Esophagus muscularis mucosa (tissue), 4 donors: ENCODE measurements at regions not wholly inside any gene's neighbourhood (a gene's known extent, or its start where the extent isn't known, plus 50 kb on each side); places are given as distances from the start of the nearest gene placed in this dataset.
"Not testable (repeated sequence)": the region's sequence is repeated elsewhere in the genome, so short reads cannot be mapped to it uniquely, and the experiment has no call there.

Source experiments
- DNase-seq: peaks from one replicate; pipeline ENCODE4 v3.0.0-alpha.2; 2017; ENCODE audit errors: extremely low spot score
- H3K27ac ChIP-seq, 4 donors: fragments of 200-600 bp; sonication (generic); replicated peaks in 1 of 4; 1 replicate in 3 of 4; 2 replicates in 1 of 4; pipeline ENCODE4 v1.5.1; 2016 to 2019; ENCODE audit warnings: mild to moderate bottlenecking in 1 of 4
- H3K27me3 ChIP-seq, 4 donors: fragments of 200-600 bp; sonication (generic); one replicate each; pipeline versions ENCODE4 v1.5.1 to v1.6.0; 2016 to 2019
- H3K36me3 ChIP-seq, 4 donors: fragments of 200-600 bp; sonication (generic); one replicate each; pipeline ENCODE4 v1.5.1; 2016 to 2019
- H3K4me1 ChIP-seq, 4 donors: fragments of 200-600 bp; sonication (generic); one replicate each; pipeline ENCODE4 v1.5.1; 2016 to 2019
- H3K4me3 ChIP-seq, 4 donors: fragments of 200-600 bp; sonication (generic); 1 replicate in 2 of 4; 2 replicates in 2 of 4; pipeline ENCODE4 v1.5.1; 2016 to 2019; ENCODE audit warnings: mild to moderate bottlenecking in 4 of 4, moderate library complexity in 1 of 4
- H3K9me3 ChIP-seq, 4 donors: fragments of 200-600 bp; sonication (generic); 1 replicate in 3 of 4; 2 replicates in 1 of 4; pipeline ENCODE4 v1.5.1; 2016 to 2019
- CTCF ChIP-seq, 3 experiments: fragments of 200-600 bp in 2 of 3; fragments of 450-650 bp in 1 of 3; sonication (generic) in 2 of 3; IDR thresholded peaks; one replicate each; pipeline ENCODE4 v1.5.1; 2017 to 2019; ENCODE audit warnings: antibody characterized with exemption in 3 of 3, mild to moderate bottlenecking in 2 of 3, moderate library complexity in 1 of 3
- EP300 ChIP-seq: sonication (generic); formaldehyde crosslinking; IDR thresholded peaks from one replicate; pipeline ENCODE4 v1.6.1; 2017; ENCODE audit warnings: antibody characterized with exemption
- POLR2A ChIP-seq: fragments of 450-650 bp; IDR thresholded peaks from one replicate; pipeline ENCODE4 v1.6.1; 2017; ENCODE audit warnings: antibody characterized with exemption, moderate library complexity, mild to moderate bottlenecking, low read depth
- POLR2AphosphoS5 ChIP-seq, 2 donors: sonication (generic); formaldehyde crosslinking; IDR thresholded peaks; one replicate each; pipeline ENCODE4 v1.6.1; 2017; ENCODE audit warnings: antibody characterized with exemption in 2 of 2
- WGBS: methylation state at CpG from one replicate; pipeline ENCODE4 v1.1.5; 2018; 5-methylcytosine and 5-hydroxymethylcytosine counted together
- intact Hi-C: fragments of 100-400 bp; cut with DNase I; formaldehyde crosslinking; loops from one replicate; pipeline ENCODE4 v1.15.1; 2023

DNA sequence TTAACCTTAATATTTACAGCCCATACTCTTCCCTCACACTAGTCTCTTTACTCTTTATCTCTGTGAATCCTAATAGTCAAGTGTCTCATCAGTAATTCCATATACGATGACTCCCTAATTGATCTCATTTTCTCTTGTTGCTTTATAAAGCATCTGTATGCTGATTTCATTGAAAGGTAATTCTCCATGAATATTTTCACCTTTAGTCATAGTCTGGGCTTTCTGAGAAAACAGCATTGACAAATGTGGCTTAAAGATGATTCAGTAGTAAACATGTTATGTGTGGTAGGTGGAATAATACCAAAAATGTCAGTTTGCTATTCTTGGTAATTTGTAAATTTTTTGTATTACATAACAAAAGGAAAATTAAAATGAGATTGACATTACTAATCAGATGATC is 1176.5 kb downstream of the NCAM2 start:
- H3K4me1 ChIP-seq: no peaks in the 10 kb centered on the region
- intact Hi-C loops: no loop called here
- H3K27ac ChIP-seq: no peak overlapping the region
- WGBS: 88% methylated on average over 1 of the region's 1 CpG
- no peak for DNase-seq
- H3K4me3 ChIP-seq: no peak overlapping the region
- TF ChIP-seq EP300: no peak
- no peak for TF ChIP-seq CTCF (IDR thresholded peaks at IDR 0.05)
- TF ChIP-seq POLR2AphosphoS5 (IDR thresholded peaks at IDR 0.05): no peak
- TF ChIP-seq POLR2A: no peak
- H3K27me3 ChIP-seq: no peaks in the 10 kb centered on the region
- no peaks in the 10 kb centered on the region for H3K36me3 ChIP-seq
- H3K9me3 ChIP-seq: peaks cover 0 to 10% (median 1%) of the 10 kb centered on the region in 4 donors

- WGBS: 92% methylated on average over 6 of the region's 6 CpGs
- Histone ChIP-seq H3K4me3 (no peak overlapping the region), H3K27ac (no peak overlapping the region), H3K4me1 (no peaks in the 10 kb centered on the region), H3K27me3 (no peaks in the 10 kb centered on the region), H3K36me3 (no peaks in the 10 kb centered on the region), H3K9me3 (no peaks in the 10 kb centered on the region)
- TF ChIP-seq CTCF (IDR thresholded peaks at IDR 0.05) (no peak), POLR2AphosphoS5 (IDR thresholded peaks at IDR 0.05) (no peak), EP300 (no peak), POLR2A (no peak)
- DNase-seq: no peak
- intact Hi-C loops: no loop called here
Measured at GRCh38 chr21:22189278-22189677, 1191.1 kb downstream of the NCAM2 start.

DNA sequence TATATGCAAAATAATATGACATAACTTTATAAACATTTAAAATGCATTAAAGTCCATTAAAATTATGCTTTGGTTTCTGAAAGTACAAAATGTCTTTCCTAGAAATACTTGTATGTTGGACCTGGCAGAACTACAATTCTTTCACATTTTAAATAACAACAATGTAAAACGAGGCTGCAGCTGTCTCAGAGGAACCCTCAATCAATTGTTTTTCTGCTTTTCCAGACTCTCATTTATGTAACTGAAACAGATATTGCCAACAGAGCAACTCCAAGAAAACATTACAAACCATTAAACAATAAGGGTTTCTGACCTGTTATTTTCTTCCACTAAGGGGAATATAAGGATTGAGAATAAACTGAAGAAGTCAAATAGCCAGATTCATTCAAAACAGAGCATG is 1193.4 kb downstream of the NCAM2 start:
- WGBS: 30% methylated on average over 1 of the region's 1 CpG
- TF ChIP-seq POLR2A: no peak
- no peak for TF ChIP-seq CTCF (IDR thresholded peaks at IDR 0.05)
- no peak for TF ChIP-seq POLR2AphosphoS5 (IDR thresholded peaks at IDR 0.05)
- TF ChIP-seq EP300: no peak
- intact Hi-C loops: no loop called here

DNA sequence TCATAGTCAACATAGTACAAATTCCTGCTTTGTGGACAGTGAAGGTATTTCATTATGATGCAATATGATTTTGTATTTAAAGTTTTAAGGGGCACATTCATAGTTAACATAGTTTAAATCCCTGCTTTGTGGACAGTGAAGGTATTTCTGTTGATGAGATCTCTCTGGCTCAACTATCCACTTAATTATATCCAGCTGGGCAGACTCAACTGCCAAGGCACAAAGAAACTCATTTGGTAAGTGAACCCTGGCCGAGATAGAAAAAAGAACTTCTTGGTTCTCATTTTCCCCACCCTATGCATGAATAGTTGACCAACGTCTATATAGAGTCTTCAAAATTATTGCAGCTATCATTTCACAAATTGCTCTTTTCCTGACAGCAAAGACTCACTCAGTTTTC is 1194.6 kb downstream of the NCAM2 start:
- no peak overlapping the region for H3K27ac ChIP-seq
- no peaks in the 10 kb centered on the region for H3K4me1 ChIP-seq
- no peak overlapping the region for H3K4me3 ChIP-seq
- no peak for DNase-seq
- H3K36me3 ChIP-seq: no peaks in the 10 kb centered on the region
- no peaks in the 10 kb centered on the region for H3K27me3 ChIP-seq
- intact Hi-C loops: no loop called here
- no peaks in the 10 kb centered on the region for H3K9me3 ChIP-seq
- 60% methylated on average over 2 of the region's 2 CpGs for WGBS
- TF ChIP-seq POLR2AphosphoS5 (IDR thresholded peaks at IDR 0.05) (no peak), CTCF (IDR thresholded peaks at IDR 0.05) (no peak)

More for the DNA sequence above, 1193.4 kb downstream of the NCAM2 start:
- Histone ChIP-seq H3K4me3 (no peak overlapping the region), H3K27ac (no peak overlapping the region), H3K36me3 (no peaks in the 10 kb centered on the region), H3K27me3 (no peaks in the 10 kb centered on the region), H3K4me1 (no peaks in the 10 kb centered on the region), H3K9me3 (no peaks in the 10 kb centered on the region)
- no peak for DNase-seq

DNA sequence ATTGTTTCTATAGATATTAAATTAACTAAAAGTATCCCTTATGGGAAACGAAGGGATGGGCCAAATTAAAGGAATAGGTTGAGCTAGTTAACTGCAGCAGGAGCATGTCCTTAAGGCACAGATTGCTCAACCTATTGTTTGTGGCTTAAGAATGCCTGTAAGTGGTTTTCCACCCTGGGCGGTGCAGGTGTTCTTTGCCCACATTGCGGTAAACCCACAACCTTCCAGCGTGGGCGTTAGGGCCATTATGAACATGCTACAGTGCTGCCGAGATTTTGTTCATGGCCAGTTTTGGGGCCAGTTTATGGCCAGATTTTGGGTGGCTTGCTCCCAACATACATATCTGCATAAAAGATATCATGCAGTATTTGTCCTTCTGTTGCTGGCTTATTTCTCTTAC is 1196.8 kb downstream of the NCAM2 start:
- not testable (repeated sequence) for DNase-seq
- WGBS: 91% methylated on average over 6 of the region's 6 CpGs

More for the DNA sequence above, 1196.8 kb downstream of the NCAM2 start:
- H3K36me3 ChIP-seq, H3K9me3 ChIP-seq, intact Hi-C loops, H3K4me3 ChIP-seq, H3K4me1 ChIP-seq, H3K27me3 ChIP-seq, H3K27ac ChIP-seq: not testable (repeated sequence)
